SKM-1 (cell line): ENCODE measurements at regions not wholly inside any gene's neighbourhood (a gene's known extent, or its start where the extent isn't known, plus 50 kb on each side); places are given as distances from the start of the nearest gene placed in this dataset.

Experiments used
- DNase-seq: peaks from one replicate; lab custom pipeline; 2025; ENCODE audit not compliant: unreplicated experiment; lab: John Stamatoyannopoulos, UW

- no peak for DNase-seq
Measured at GRCh38 chr15:56868170-56868569, 50.3 kb upstream of the TCF12 start.

- no peak for DNase-seq
Measured at GRCh38 chr15:56866803-56867202, 51.6 kb upstream of the TCF12 start.

- no peak for DNase-seq
Measured at GRCh38 chr15:56857828-56858227, 60.6 kb upstream of the TCF12 start.

GRCh38 chr15:56856934-56857333 is 61.5 kb upstream of the TCF12 start:
- no peak for DNase-seq

- DNase-seq = no peak
Measured at GRCh38 chr15:56844892-56845291, 73.6 kb upstream of the TCF12 start.

- no peak for DNase-seq
Measured at GRCh38 chr15:56844471-56844870, 74.0 kb upstream of the TCF12 start.

GRCh38 chr15:56839641-56840040 is 78.8 kb upstream of the TCF12 start:
- DNase-seq = no peak

- no peak for DNase-seq
Measured at GRCh38 chr15:56839099-56839498, 79.3 kb upstream of the TCF12 start.

- DNase-seq = no peak
Measured at GRCh38 chr15:56838085-56838484, 80.4 kb upstream of the TCF12 start.

GRCh38 chr15:56837273-56837672 is 81.2 kb upstream of the TCF12 start:
- DNase-seq = no peak

GRCh38 chr15:56835718-56836171 is 82.7 kb upstream of the TCF12 start:
- DNase-seq = no peak

- DNase-seq = no peak
Measured at GRCh38 chr15:56832125-56832524, 86.3 kb upstream of the TCF12 start.

GRCh38 chr15:56831467-56832005 is 86.9 kb upstream of the TCF12 start:
- DNase-seq = no peak

- DNase-seq = no peak
Measured at GRCh38 chr15:56824175-56824574, 90.9 kb upstream of the ZNF280D start.

- peak; percentile 16 for DNase-seq
Measured at GRCh38 chr15:56821721-56822425, 88.6 kb upstream of the ZNF280D start.

- peak; percentile 78 for DNase-seq
Measured at GRCh38 chr15:56820333-56820732, 87.0 kb upstream of the ZNF280D start.

GRCh38 chr15:56817321-56818080 is 84.2 kb upstream of the ZNF280D start:
- no peak for DNase-seq

GRCh38 chr15:56816781-56817180 is 83.5 kb upstream of the ZNF280D start:
- no peak for DNase-seq

- no peak for DNase-seq
Measured at GRCh38 chr15:56815247-56815646, 81.9 kb upstream of the ZNF280D start.

- no peak for DNase-seq
Measured at GRCh38 chr15:56814429-56814828, 81.1 kb upstream of the ZNF280D start.

GRCh38 chr15:56813995-56814394 is 80.7 kb upstream of the ZNF280D start:
- DNase-seq = no peak

- no peak for DNase-seq
Measured at GRCh38 chr15:56812961-56813360, 79.7 kb upstream of the ZNF280D start.
